ENCODE measurements at regions not wholly inside any gene's neighbourhood (a gene's known extent, or its start where the extent isn't known, plus 50 kb on each side); places are given as distances from the start of the nearest gene placed in this dataset.
"Not testable (repeated sequence)": the region's sequence is repeated elsewhere in the genome, so short reads cannot be mapped to it uniquely, and the experiment has no call there.

GRCh38 chr18:55737781-55738468, 149.9 kb upstream of the TCF4 start:
- H3K4me3 ChIP-seq (ENCODE audit: low read length) = no peak overlapping the region
- no peak for TF ChIP-seq CTCF (IDR thresholded peaks at IDR 0.05; ENCODE audit: insufficient read depth, low read depth, low read length, missing control alignments)
- no peak for DNase-seq (ENCODE audit: low read depth)

- TF ChIP-seq CTCF (IDR thresholded peaks at IDR 0.05; ENCODE audit: insufficient read depth, low read depth, low read length, missing control alignments) = no peak
- no peak overlapping the region for H3K4me3 ChIP-seq (ENCODE audit: low read length)
- DNase-seq (ENCODE audit: low read depth) = no peak
Observed at GRCh38 chr18:55737266-55737665, 149.3 kb upstream of the TCF4 start.

GRCh38 chr18:55735969-55736368, 148.0 kb upstream of the TCF4 start:
- DNase-seq (ENCODE audit: low read depth) = no peak
- H3K4me3 ChIP-seq (ENCODE audit: low read length) = no peak overlapping the region
- TF ChIP-seq CTCF (IDR thresholded peaks at IDR 0.05; ENCODE audit: insufficient read depth, low read depth, low read length, missing control alignments) = no peak

GRCh38 chr18:55735199-55735855, 147.3 kb upstream of the TCF4 start:
- no peak for DNase-seq (ENCODE audit: low read depth)
- no peak for TF ChIP-seq CTCF (IDR thresholded peaks at IDR 0.05; ENCODE audit: insufficient read depth, low read depth, low read length, missing control alignments)
- H3K4me3 ChIP-seq (ENCODE audit: low read length) = no peak overlapping the region

GRCh38 chr18:55732227-55733106, 144.5 kb upstream of the TCF4 start:
- H3K4me3 ChIP-seq (ENCODE audit: low read length) = no peak overlapping the region
- no peak for TF ChIP-seq CTCF (IDR thresholded peaks at IDR 0.05; ENCODE audit: insufficient read depth, low read depth, low read length, missing control alignments)
- DNase-seq (ENCODE audit: low read depth) = no peak

- no peak overlapping the region for H3K4me3 ChIP-seq (ENCODE audit: low read length)
- DNase-seq (ENCODE audit: low read depth) = peak; percentile 37
- no peak for TF ChIP-seq CTCF (IDR thresholded peaks at IDR 0.05; ENCODE audit: insufficient read depth, low read depth, low read length, missing control alignments)
Observed at GRCh38 chr18:55731594-55732042, 143.6 kb upstream of the TCF4 start.

GRCh38 chr18:55721006-55721405, 133.0 kb upstream of the TCF4 start:
- not testable (repeated sequence) for DNase-seq (ENCODE audit: low read depth); H3K4me3 ChIP-seq (ENCODE audit: low read length)
